ENCODE measurements at regions not wholly inside any gene's neighbourhood (a gene's known extent, or its start where the extent isn't known, plus 50 kb on each side); places are given as distances from the start of the nearest gene placed in this dataset.
"Not testable (repeated sequence)": the region's sequence is repeated elsewhere in the genome, so short reads cannot be mapped to it uniquely, and the experiment has no call there.

- no peak for DNase-seq (ENCODE audit: low spot score)
These were observed 54.3 kb upstream of the CREB3L1 start for GRCh38 chr11:46223252-46223513.

DNA sequence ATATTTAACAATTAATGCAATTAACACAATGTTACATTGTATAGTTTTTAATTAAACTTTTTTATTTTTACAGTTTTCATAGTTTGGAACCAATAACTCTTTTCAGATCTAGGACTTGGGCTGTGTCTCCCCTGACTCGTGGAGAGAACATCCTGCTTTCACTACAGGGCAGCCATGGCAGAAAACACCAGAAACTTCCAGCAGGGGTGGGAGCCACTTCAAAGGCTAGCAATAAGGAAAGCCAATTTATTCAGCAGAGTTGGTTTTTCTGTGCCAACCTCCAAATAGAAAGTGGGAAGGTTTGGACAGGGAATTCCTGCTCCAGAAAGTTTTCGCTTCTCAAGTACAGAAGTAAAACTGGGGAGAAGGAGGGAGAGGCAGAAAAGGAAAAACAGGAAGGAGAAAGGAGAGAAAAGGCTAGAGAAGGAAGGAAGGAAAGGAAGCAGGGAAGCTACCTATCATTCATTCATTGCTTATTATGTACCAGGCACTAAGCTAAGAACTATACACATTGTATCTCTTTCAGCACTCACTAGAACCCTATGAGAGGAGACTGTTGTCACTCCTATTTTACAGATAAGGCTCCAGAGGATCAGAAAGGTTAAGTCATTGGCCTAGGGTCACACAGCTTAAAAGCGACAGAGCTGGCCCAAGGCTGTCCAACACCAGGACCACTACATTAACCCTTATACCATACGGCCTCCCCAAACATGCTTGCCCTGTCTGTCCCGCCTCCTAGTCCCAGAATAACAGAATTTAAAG is 54.8 kb upstream of the CREB3L1 start:
- peak; percentile 29 for DNase-seq (ENCODE audit: low spot score)

DNA sequence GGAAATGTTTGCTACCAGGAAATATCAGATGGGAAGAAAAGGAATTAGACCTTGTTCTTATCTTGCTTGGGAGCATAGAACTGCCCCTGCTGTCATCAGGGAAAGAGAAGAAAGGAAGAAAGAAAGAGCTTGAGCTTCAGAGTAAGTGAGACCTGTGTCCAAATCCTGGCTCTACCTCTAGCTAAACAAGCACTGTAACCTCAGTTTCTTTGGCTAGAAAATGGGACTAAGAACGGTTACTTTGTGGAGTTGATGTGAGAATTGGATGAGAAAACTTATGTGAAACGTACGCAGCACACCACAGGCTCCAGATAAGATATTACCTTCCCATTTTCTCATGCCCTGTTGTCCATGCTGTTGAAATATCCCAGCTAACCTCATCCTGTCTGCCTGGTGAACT is 57.1 kb upstream of the CREB3L1 start:
- DNase-seq (ENCODE audit: low spot score): no peak

DNA sequence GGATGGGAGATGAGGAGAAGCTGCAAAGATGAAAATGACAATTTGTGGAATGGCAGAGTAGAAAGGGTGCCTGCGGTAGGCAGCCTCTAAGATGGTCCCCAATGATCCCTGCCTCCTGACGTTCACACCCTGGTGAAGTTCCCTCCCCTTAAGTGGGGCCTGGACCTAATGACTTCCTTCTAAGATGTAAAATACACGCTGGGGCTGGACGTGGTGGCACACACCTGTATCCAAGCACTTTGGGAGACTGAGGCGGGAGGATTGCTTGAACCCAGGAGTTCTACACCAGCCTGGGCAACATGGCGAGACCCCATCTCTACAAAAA is 60.7 kb upstream of the CREB3L1 start:
- no peak for DNase-seq (ENCODE audit: low spot score)

- no peak for DNase-seq (ENCODE audit: low spot score)
These were observed 61.3 kb upstream of the CREB3L1 start for GRCh38 chr11:46216019-46216764.

- no peak for DNase-seq (ENCODE audit: low spot score)
These were observed 62.1 kb upstream of the CREB3L1 start for GRCh38 chr11:46215208-46215931.

- no peak for DNase-seq (ENCODE audit: low spot score)
These were observed 64.7 kb upstream of the CREB3L1 start for GRCh38 chr11:46212720-46213119.

GRCh38 chr11:46210856-46211255 is 66.6 kb upstream of the CREB3L1 start:
- DNase-seq (ENCODE audit: low spot score): no peak

DNA sequence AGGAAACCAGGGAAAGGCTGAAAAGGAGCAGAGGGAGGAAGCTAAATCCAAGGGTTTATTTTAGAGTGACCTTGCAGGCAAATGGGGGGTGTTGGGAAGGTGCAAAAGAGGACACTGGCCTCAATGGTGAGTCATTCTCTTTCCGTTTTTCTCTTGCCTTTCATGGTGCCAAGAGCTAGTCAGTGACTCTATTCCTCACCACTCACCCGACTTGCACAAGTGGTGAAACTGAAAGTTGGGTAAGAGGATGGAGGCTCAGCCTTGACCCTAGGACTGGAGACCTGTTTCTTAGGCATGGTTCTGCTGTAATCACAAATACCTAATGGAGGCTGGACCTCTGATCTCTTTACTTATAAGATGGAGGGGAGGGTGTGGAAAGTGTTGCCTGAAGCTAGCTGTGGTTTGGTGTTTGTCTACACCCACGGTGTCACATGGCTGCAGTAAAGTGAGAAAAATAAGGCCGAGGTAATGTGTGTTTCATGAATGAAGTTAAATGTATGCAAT is 67.3 kb upstream of the CREB3L1 start:
- no peak for DNase-seq (ENCODE audit: low spot score)

DNA sequence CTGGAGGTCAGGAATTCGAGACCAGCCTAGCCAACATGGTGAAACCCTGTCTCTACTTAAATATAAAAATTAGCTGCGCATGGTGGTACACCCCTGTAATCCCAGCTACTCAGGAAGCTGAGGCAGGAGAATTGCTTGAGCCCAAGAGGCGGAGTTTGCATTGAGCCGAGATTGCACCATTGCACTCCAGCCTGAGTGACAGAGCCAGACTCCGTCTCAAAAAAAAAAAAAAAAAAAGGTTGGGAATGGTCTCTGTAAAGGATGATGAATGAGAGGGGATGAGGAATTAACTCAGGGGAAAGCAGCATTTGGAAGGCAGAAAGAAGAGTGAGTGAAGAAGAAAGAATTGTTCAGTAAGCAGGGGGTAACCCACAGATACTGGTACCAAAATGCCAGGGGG is 67.8 kb upstream of the CREB3L1 start:
- not testable (repeated sequence) for DNase-seq (ENCODE audit: low spot score)

- DNase-seq (ENCODE audit: low spot score): no peak
These were observed 68.7 kb upstream of the CREB3L1 start for GRCh38 chr11:46208803-46209202.

- no peak for DNase-seq (ENCODE audit: low spot score)
These were observed 70.2 kb upstream of the CREB3L1 start for GRCh38 chr11:46207270-46207669.

DNA sequence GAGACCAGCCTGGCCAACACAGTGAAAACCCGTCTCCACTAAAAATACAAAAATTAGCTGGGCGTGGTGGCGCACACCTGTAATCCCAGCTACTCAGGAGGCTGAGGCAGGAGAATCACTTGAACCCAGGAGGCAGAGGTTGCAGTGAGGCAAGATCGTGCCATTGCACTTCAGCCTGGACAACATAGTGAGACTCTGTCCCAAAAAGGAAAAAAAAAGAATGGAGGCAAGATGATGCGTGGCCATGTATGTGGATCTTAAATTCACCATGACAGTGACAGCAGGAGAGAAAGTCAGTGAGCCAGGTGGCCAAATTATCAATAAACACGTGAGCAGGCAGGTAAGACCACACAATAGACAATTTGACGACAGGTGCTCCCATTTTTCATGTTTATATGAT is 73.0 kb upstream of the CREB3L1 start:
- DNase-seq (ENCODE audit: low spot score): not testable (repeated sequence)

DNA sequence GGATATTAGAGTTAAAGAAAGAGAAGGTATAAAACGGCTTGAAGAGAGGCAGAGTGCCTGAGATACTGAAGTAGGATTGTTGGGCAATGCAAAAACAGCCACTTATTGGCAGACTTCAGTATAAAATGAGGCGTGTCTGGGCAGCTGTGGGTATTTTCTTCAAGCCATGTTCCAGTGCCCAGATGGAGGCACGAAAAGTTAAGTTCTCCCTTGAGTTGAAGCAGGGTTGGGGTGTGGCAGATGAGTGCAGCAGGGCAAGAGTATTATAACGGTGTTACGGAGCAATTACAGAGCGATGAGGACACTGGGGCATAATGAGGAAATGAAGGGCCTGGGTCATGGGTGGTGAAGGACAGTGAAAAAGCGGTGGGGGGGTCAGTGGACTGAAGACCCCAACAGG is 73.7 kb upstream of the CREB3L1 start:
- no peak for DNase-seq (ENCODE audit: low spot score)

- DNase-seq (ENCODE audit: low spot score): no peak
These were observed 74.6 kb upstream of the CREB3L1 start for GRCh38 chr11:46202696-46203391.

- peak; percentile 77 for DNase-seq (ENCODE audit: low spot score)
These were observed 75.3 kb upstream of the CREB3L1 start for GRCh38 chr11:46202149-46202548.

GRCh38 chr11:46200537-46201281 is 76.8 kb upstream of the CREB3L1 start:
- no peak for DNase-seq (ENCODE audit: low spot score)

GRCh38 chr11:46198245-46199240 is 77.3 kb upstream of the PHF21A start:
- DNase-seq (ENCODE audit: low spot score): no peak

DNA sequence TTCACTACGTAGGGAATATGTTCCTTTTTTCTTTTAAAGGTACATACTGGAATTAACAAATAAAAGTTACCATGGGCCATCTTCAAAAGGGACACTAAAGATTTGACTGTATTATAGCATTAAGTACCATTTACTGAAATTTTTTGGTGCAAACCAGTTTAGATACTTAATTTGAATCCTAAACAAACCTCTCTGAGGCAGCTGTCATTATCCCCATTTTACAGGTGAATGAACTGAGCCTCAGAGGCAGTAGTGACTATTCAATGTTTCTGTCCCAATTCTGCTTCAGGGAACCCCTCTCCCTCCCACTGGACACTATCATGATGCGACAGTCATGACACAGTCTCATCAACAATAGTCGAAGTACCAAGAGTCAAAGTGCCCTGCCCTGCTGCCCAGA is 76.2 kb upstream of the PHF21A start:
- DNase-seq (ENCODE audit: low spot score): no peak

DNA sequence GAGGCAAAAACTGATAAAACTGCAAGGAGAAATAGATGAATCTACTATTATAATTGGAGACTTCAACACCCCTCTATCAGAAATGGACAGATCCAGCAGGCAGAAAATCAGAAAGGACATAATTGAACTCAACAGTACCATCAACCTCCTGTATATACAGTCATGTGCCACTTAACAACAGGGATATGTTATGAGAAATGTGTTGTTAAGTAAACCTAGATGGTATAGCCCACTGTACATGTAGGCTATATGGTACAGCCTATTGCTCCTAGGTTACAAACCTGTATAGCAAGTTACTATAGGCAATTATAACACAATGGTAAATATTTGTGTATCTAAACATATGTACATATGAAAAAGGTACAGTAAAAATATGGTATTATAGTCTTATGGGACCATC is 66.8 kb upstream of the PHF21A start:
- no peak for DNase-seq (ENCODE audit: low spot score)

DNA sequence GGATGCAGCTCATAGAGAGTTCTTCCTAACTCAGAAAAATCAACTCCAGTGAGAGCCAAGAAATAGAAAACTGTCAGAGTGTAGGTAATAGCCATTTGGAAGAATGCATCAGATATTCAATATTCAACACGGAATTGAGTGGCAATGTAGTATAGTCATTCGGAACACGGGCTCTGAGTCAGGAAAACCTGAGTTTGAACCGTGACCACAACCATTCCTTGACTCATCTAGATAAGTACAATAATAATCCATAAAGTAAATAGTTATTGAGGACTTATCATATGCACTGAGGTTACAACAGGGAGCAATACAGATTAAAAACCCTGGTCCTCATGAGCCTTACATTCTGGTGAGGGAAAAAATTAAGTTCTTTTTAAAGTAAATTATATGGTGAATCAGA is 62.6 kb upstream of the PHF21A start:
- no peak for DNase-seq (ENCODE audit: low spot score)

All from iPS-NIHi11 (cell line).